Left cardiac atrium (tissue), 4 donors: ENCODE measurements at regions not wholly inside any gene's neighbourhood (a gene's known extent, or its start where the extent isn't known, plus 50 kb on each side); places are given as distances from the start of the nearest gene placed in this dataset.

Experiments used
- ATAC-seq, 2 donors: fragments of 200-7000 bp; cut with Tn5 transposase; one replicate each; pipeline ENCODE4 v1.9.1; 2020; ENCODE audit warnings: mild to moderate bottlenecking in 2 of 2, moderate library complexity in 2 of 2
- DNase-seq: peaks from one replicate; pipeline ENCODE4 v3.0.0-alpha.2; 2020
- intact Hi-C, 2 donors: fragments of 100-400 bp; cut with DNase I; formaldehyde crosslinking; loops; one replicate each; pipeline versions ENCODE4 v1.14.1 to v1.15.1; 2022 to 2023
- donor health status: DM: no; HTN: yes; CAD: no.
- donor health status: DM: no; HTN: yes; CAD: no; lungs with severe emphysema.
- donor health status: DM: yes; HTN: yes; CAD: no.
- donor health status: Dilated cardiomyopathy.

DNA sequence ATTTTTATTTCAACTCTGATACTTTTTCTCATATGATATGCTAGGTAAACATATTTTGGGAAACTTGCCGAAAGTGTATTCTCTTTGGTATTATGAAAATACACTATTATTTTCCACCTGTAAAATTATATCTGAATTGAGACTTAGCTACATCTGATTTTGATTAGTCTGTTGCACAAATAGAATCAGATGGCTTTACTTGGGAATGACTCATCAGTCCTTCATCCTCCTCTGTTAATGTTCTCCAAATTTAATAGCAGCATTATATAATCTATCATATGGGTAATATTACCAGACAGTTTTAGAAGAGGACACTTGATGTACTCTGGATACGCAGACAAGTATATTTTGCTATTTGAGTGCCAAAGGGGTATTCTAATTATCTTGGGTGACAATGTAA, 245.3 kb downstream of the CTH start:
- no peak for DNase-seq
- ATAC-seq: no peak
- intact Hi-C loops: no loop called here

DNA sequence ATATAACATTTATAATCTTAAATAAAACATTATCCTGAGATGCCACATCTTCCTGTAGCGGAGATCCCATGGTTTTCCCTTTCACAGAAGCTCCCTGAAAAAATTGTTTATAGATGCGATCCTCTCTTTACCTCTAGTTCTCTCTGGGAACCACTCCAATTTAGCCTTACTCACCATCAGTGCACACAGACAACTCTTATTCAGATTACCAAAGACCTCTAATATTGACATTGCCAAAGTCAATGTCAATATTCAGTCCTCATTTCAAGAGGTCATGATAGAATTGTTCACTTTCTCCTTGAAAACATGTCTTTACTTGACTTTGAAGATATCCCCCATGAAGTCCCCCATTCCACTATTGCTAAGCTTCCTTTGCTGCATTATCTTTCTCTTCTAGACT, 248.8 kb downstream of the CTH start:
- intact Hi-C loops: no loop called here
- no peak for DNase-seq
- ATAC-seq: no peak

DNA sequence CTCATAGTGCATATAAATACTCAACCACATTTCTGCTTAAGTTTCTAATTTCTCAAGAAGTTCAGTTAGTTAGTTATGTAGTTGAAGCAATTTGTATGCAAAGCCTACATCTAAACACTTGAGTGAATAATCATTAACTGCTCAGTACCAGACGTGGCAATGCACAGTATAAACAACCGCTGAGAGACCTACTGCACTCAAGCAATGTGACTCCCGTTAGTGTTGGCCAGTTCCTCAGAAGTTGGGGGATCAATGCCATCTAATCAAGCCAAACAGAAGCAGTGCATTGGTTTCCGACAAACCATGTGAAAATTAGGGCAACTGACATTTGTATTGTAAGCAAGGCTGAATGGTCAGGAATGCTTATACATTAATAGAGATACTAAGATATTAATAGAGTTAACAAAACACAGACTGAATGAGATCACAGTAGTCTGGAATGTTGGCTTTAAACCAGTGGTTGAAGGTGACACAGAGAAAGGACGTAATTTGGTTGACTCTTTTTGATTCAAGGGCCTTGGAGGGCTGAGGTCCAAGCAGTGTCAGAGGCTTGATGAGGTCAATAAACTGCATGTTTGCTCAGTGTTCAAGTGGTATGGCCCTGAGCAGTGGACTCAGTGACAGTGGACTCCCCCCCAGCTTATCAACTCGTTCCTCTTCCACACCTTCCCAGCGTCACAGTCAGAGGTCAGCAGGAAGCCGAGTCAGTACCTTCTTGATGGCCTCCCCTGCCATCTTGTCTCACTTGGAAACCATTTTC, 255.5 kb downstream of the CTH start:
- intact Hi-C loops: no loop called here
- no peak for DNase-seq
- no peak for ATAC-seq

DNA sequence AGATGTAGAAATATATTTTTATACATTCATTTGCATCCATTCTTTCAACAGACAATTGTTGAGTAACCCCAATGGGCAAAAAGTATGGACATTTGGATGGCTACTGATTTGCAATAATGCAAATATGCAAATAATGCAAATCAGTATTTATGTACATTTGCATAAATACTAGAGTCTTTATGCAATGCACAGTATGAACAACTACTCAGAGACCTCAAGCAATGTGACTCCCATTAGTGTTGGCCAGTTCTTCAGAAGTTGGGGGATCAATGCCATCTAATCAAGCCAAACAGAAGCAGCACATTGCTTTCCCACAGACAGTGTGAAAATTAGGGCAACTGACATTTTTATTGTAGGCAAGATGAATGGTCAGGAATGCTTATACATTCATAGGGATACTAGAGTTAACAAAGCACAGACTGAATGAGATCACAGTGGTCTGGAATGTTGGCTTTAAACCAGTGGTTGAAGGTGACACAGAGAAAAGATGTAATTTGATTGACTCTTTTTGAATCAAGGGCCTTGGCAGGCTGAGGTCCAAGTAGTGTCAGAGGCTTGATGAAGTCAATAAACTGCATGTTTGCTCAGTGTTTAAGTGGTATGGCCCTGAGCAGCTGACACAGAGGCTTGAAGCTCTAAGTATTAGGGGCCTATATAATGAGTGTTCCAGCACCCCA, 256.6 kb downstream of the CTH start:
- no peak for ATAC-seq

DNA sequence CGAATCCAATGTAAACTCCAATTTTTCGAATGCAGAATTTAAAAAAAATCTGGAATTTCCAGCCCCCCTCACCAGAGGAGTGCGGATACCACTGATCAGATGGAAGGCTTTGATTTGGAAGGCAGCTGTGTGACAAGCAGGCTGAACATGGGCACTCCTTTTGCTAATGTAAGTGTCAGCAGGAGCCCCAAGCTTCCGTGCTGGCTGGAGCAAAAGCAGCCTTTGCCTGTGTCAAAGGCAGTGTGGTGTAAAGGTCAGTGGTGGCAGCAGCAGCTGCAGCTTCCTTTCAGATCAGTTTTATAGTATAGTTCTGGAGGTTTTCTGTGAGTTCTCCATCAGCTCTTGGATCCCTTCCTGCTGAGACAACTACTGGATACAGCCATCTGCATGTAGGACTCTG, 259.9 kb downstream of the CTH start:
- intact Hi-C loops: no loop called here
- DNase-seq: no peak
- no peak for ATAC-seq

More for the DNA sequence above, 256.6 kb downstream of the CTH start:
- intact Hi-C loops: no loop called here
- DNase-seq: no peak

DNA sequence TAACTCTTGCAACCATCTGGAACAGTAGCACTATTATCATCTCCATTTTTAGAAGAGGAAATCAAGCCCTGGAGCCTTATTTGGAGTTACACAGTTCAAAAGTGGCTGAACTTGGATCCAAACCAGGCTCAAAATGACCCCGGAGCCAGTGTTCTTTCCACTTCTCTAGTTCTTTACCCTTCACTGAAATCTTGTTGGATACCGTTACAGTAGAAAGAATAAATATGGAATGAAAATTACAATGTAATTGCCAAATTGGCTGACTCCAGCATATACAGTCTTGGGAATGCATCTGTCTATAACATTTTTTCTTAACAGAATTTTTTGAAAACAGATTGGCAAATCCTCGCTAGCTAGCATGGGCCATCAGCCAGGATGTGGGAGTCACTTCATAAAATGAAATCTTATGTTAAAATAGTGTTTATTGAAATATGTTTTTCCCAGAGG, 261.4 kb downstream of the CTH start:
- intact Hi-C loops: no loop called here
- DNase-seq: no peak
- peak; percentile 23 to 57 for ATAC-seq

DNA sequence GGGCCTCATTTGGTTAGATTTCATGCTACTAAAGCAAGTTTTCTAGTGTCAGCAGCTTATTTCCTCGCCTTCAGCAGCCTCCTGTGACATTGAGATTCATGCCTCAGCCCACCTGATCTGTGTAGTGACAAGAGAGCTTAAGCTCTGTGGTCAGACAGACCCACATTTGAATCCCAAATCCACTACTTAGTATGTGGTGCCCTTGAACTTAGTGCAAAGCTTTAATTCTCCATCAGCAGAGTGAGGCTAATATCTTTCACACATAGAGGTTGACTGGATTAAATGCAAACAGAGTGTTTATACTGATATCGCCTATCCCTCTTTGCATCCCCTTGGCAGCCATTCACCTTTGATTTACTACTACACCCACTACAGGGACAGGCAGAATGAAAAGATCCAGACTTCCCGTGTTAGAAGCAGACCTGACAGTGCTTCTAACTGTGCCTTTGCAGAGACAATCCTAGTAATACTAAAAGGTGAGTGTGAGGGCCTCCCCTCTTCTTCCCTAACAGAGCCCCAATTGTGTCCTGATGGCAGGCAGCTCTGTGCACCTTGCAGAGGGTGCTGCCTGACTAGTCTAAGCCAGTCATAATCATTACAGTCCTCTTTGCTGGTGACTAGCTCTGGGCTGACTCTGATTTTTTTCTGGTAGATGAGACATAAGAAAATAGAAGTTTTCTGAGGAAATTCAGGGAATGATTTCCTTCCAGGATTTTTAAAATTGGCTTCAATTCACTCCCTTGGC, 264.0 kb downstream of the CTH start:
- DNase-seq (no peak), ATAC-seq (no peak)
- intact Hi-C loops: no loop called here

DNA sequence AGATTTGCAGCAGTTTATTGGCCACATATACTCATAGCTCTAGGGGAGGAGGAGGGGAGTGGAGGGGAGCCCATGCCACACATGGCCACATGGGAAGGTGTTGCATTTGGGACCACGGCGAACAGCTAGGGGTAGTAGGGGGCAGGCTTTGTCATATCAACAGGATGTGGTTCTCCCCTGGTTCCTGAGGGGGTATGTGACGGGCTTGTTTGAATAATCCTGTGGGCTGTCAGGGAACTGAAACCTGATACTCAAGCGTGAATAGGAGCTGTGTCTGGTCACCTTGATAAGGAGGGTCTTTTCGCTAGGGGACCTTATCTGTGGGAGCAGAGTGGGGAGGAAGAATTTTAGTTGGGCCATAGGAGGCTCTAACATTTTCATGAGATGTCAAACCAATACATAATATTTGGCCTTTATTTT, 264.7 kb downstream of the CTH start:
- ATAC-seq (no peak), DNase-seq (no peak)
- intact Hi-C loops: no loop called here

DNA sequence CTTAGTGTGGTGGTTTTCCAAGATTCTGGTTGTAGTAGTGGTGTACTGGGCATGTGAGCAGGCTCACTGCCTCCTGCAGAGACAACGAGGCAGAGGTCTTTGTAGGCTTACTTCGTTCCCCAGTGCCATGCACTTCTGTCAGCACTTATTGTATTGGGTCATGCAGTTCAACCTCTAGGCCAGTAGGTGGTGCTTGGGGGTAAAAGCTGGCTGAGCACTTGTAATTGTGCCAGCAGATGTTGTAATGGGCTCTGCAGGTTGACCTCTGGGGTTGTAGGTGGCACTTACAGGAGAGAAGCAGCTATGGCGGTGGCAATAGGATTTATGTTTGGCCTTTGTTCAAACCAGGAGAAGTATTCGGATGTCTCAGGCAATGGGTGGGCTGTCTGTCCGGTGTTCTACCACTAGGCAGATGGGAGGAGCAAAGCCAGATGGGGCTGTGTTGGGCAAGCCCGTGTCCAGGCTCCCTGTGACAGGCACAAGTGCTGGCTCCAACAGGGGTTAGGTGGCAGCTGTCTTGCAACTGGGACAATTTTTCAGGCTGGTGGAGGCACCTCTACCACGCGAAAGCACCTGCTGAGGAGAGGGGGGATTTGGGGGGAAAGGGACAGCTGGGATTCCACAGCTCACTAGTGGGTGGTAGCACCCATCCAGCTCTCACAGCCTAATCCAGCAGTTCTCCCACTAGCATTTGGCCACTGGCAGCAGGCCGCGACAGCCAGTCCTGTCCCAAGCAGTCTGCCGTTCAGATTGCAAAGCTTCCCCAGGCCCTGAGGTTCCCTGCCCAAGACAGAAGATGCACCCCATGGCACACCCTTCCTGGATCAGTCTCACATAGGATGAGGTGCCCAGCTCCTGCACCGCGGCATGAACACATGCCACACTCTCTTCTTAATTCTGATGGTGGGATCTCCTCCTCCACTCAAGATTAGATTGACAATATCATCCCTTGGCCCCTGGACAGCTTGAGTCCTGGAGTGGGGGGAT, 274.5 kb downstream of the CTH start:
- DNase-seq (peak; percentile 55), ATAC-seq (peak; percentile 79 to 83)
- intact Hi-C loops: loop anchor here (2.0 to 10.0 kb wide), 3 partner anchors 161 to 363 kb away; partner anchors contain the start of gene PTGER3 (in 1 of the 2)

DNA sequence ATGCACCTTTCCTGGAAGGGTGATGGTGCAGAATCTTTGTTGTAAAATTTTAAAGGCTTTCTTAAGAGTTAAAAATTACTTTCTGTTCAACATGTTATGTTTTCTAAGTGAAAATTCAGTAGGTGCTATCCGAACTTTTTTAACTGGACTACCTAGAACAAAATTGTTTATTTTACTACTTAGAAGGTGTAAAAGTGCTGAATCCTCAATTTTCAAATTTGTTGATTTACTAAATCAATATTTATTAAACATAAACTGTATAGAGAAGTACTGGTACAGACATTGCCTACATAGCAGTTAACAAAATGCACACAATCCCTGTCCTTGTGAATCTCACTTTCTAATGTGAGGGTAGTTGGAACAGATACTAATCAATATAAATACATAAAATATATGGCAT, 277.5 kb downstream of the CTH start:
- intact Hi-C loops: loop anchor here (5.0 to 10.0 kb wide), 2 partner anchors 164 to 359 kb away; partner anchors contain the start of gene PTGER3 (in 1 of the 2)
- ATAC-seq (no peak), DNase-seq (no peak)

DNA sequence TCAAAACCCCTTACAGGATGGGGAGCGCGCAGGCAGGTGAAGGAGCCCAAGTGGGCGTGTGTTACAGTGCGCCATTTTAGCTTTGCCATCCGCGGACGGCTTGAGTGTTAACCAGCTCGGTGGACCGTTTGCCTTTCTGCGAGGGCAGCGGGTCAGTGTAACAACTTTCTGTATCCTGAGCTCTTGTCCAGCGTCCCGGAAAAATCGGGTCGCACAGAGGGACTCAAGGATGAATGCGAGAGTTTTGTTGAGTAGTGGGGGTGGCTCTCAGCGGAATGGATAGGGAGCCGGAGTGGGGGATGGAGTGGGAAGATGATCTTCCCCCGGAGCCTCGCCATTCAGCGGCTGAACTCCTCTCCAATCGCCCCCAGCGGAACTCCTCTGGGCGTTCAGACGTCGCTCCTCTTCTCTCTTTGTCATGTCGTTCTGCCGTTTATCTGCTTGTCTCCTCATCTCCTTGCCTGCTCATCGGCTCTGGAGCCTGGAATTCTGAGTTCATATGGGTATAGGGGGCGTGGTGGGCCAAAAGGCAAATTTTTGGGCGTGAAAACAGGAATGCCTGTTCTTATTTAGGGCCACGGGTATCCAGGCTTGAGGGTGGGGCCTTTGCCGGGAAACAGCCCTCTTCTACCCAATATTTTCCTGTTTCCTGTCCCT, 295.4 kb downstream of the CTH start:
- ATAC-seq (peak; percentile 39 to 53), DNase-seq (peak; percentile 25)
- intact Hi-C loops: no loop called here

DNA sequence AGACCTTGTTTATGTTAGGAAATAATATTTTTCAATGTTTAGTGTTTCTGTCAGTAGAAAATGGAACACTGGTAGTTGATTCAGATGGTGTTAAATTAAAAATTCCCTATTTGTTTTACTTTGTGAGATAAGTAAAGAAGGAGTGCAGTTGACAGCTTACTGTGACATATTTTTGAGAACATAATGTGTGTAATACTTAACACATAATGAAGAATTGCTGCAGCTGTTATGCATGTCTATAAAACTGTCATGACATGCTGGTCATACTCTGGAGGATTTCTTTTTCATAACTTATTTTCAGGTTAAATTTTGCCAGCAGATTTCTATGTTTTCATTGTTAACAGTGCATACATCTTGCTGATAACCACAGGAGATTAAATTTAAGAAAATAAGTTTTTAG, 296.1 kb downstream of the CTH start:
- ATAC-seq (no peak), DNase-seq (no peak)
- intact Hi-C loops: no loop called here

DNA sequence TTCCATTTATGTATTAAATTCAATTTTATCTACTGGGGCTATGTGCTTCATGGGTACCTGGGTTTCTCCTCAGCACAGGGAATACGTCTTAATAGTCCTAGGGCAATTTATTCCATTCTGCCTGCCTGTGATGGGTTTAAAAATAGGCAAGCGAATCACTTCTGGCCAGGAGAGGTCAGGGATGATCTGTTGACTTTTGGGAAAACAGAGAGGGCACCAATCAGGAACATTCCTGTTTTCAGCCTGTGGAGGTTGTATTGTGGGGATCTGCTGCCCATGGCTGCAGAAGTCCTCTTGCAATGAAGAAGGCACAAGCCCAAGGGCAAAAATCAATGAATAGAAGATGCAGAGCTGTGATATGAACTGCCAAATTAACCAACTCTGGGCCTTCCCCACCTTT, 303.1 kb downstream of the CTH start:
- DNase-seq (no peak), ATAC-seq (no peak)
- intact Hi-C loops: no loop called here

DNA sequence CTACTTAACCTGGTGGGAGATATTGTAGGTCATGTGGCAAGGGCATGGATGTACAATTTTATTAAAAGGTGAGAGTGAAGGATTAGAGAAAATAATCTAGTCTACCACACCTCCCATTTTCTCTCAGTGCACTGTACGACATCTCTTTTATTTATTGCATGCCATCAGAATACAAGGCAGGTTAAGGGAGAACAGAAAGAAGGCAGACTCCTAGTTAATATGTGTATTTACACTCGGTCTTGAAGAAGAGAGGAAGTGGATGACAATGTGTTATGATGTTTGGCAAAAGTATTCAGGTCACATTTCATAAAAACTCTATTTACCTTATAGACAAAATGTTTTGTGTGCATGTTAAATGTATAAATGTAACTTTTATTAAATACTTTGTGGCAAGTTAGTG, 306.1 kb downstream of the CTH start:
- intact Hi-C loops: no loop called here
- DNase-seq (no peak), ATAC-seq (no peak)

DNA sequence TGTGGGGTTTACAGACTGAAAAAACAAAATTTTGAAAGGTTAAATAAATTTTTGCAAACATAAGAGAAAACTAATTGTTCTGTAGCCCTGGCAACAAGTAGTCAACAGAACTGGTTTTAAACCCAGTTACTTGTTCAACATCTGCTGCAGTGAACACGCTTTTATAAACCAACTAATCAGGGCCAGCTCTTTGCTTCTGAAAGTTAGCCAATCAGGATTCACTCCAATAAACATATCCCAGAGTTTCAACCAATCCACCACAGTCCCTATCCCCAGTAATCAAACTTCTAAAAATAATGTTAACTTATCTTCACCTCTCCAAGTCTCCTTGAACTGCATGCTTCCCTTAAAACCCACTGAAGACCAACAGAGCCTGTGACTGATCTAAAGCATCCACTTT, 306.6 kb downstream of the CTH start:
- intact Hi-C loops: no loop called here
- ATAC-seq (no peak), DNase-seq (no peak)

DNA sequence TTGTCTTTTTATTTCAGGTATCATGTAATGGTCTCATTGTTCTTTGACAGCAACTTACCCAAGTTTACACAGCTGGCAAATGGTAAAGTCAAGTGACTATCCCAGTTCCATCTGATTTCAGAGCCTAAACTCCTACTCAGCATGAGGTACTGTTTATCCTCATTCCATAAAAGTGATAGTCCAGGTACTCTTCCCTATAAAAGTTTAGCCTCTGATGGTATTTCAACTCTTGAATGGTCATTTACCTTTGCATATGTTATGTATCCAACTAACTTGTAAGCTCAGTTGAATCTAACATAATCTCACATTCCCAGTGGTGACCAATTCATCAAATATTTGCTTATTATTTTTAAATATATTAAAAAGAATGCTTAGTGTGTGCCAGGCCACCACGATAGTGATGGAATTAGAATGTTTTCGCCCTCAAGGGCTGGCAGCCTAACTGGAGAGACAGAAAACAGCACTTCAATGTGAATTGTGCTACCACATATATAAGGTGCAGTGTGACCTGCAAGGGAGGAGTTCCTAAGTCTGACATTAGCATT, 307.1 kb downstream of the CTH start:
- ATAC-seq: no peak
- intact Hi-C loops: no loop called here
- no peak for DNase-seq

DNA sequence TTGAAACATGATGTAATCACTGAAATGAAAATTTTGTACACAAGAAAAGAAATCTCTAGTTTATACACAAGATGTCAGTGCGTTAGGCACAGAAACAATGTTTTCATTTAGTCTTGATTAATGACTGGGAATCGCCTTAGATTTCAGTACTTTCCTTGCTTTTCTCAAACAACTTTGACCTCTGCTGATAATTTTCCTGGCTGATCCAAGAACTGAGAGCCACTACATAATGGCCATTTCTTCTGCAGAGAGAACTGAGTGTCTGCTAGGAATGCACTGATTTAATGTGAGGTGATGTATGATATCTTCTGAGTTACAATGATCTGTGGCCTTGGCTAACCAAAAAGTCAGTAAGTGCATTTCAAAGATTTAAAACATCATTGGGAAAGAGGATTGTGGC, 308.1 kb downstream of the CTH start:
- ATAC-seq (peak in 1 of 2 donors; percentile 11), DNase-seq (no peak)
- intact Hi-C loops: no loop called here

DNA sequence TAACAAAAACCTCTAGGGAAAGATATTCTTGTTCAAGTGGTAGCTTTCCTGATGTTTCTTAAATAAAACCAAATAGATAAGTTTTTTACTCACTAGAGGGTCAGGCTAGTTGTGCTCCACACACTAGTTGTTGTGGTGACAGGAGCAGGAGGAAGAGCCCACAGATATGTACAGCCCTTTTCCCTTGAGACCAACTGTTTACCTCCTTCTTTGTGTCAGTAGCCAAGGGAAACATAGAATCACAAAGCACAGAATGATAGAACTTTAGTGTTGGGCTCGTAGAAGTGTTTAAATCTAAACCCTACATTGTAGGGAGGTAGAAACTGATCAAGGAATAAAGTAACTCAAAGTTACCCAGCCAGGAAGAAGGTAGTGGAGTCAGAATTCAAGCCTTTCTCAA, 309.0 kb downstream of the CTH start:
- ATAC-seq (no peak), DNase-seq (no peak)
- intact Hi-C loops: no loop called here
